ENCODE measurements at regions not wholly inside any gene's neighbourhood (a gene's known extent, or its start where the extent isn't known, plus 50 kb on each side); places are given as distances from the start of the nearest gene placed in this dataset.

GRCh38 chr5:164345853-164346252, 840.4 kb downstream of the MAT2B start:
- DNase-seq (ENCODE audit: low read depth) = no peak

GRCh38 chr5:164346785-164347630, 841.6 kb downstream of the MAT2B start:
- DNase-seq (ENCODE audit: low read depth) = no peak

- DNase-seq (ENCODE audit: low read depth) = no peak
These were observed 844.8 kb downstream of the MAT2B start for GRCh38 chr5:164350236-164350635.

GRCh38 chr5:164351245-164351834, 845.9 kb downstream of the MAT2B start:
- no peak for DNase-seq (ENCODE audit: low read depth)

GRCh38 chr5:164352695-164353094, 847.3 kb downstream of the MAT2B start:
- no peak for DNase-seq (ENCODE audit: low read depth)

- no peak for DNase-seq (ENCODE audit: low read depth)
These were observed 847.7 kb downstream of the MAT2B start for GRCh38 chr5:164353155-164353554.

- no peak for DNase-seq (ENCODE audit: low read depth)
These were observed 848.8 kb downstream of the MAT2B start for GRCh38 chr5:164354139-164354751.

- DNase-seq (ENCODE audit: low read depth) = no peak
These were observed 849.9 kb downstream of the MAT2B start for GRCh38 chr5:164355267-164355830.

- no peak for DNase-seq (ENCODE audit: low read depth)
These were observed 851.4 kb downstream of the MAT2B start for GRCh38 chr5:164356790-164357189.

GRCh38 chr5:164357395-164358033, 852.1 kb downstream of the MAT2B start:
- DNase-seq (ENCODE audit: low read depth) = no peak

- DNase-seq (ENCODE audit: low read depth) = peak; percentile 79
These were observed 853.3 kb downstream of the MAT2B start for GRCh38 chr5:164358531-164359259.

- no peak for DNase-seq (ENCODE audit: low read depth)
These were observed 854.1 kb downstream of the MAT2B start for GRCh38 chr5:164359260-164360255.

GRCh38 chr5:164360589-164360988, 855.2 kb downstream of the MAT2B start:
- DNase-seq (ENCODE audit: low read depth) = peak; percentile 53

- DNase-seq (ENCODE audit: low read depth) = no peak
These were observed 856.6 kb downstream of the MAT2B start for GRCh38 chr5:164361986-164362385.

- DNase-seq (ENCODE audit: low read depth) = no peak
These were observed 857.4 kb downstream of the MAT2B start for GRCh38 chr5:164362835-164363234.

GRCh38 chr5:164364237-164365208, 859.1 kb downstream of the MAT2B start:
- no peak for DNase-seq (ENCODE audit: low read depth)

- peak; percentile 8 for DNase-seq (ENCODE audit: low read depth)
These were observed 865.4 kb downstream of the MAT2B start for GRCh38 chr5:164370841-164371240.

GRCh38 chr5:164372892-164373291, 867.5 kb downstream of the MAT2B start:
- DNase-seq (ENCODE audit: low read depth) = no peak

GRCh38 chr5:164373876-164374275, 868.5 kb downstream of the MAT2B start:
- no peak for DNase-seq (ENCODE audit: low read depth)

All from LHCN-M2 (cell line).